ENCODE measurements at regions not wholly inside any gene's neighbourhood (a gene's known extent, or its start where the extent isn't known, plus 50 kb on each side); places are given as distances from the start of the nearest gene placed in this dataset.
"Not testable (repeated sequence)": the region's sequence is repeated elsewhere in the genome, so short reads cannot be mapped to it uniquely, and the experiment has no call there.

GRCh38 chr10:34905200-34905927 is 90.3 kb upstream of the PARD3 start:
- CTCF ChIA-PET, result no interaction called here
- no peak overlapping the region for H3K4me3 Mint-ChIP-seq
- no peaks in the 10 kb centered on the region for H3K9me3 Mint-ChIP-seq
- intact Hi-C loops (cut with micrococcal nuclease), result no loop called here
- POLR2A ChIA-PET, result no interaction called here
- no peaks in the 10 kb centered on the region for H3K27me3 Mint-ChIP-seq
- H3K36me3 Mint-ChIP-seq, result no peaks in the 10 kb centered on the region
- H3K4me1 Mint-ChIP-seq (ENCODE audit: low read depth), result no peaks in the 10 kb centered on the region
- DNase-seq, result no peak
- no peak overlapping the region for H3K27ac Mint-ChIP-seq

DNA sequence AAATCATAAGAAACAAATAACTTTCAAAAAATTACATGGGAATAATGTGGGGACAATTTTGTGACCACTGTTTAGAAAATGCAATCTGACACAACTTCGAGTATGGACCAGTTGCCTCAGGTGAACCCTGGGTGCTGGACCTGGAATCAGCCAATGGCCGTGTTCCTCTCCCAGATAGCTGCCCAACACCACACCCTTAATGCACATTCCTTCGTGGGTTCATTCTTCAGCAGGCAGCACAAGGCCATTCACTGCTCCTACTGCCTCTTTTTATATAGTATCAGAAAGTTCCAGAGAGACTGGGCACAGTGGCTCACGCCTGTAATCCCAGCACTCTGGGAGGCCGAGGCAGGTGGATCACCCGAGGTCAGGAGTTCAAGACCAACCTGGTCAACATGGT is 89.1 kb upstream of the PARD3 start:
- intact Hi-C loops (cut with micrococcal nuclease), result no loop called here
- no peak overlapping the region for H3K4me3 Mint-ChIP-seq
- ChIA-PET CTCF (no interaction called here), POLR2A (no interaction called here)
- H3K27me3 Mint-ChIP-seq, result peaks cover 2% of the 10 kb centered on the region
- no peaks in the 10 kb centered on the region for H3K36me3 Mint-ChIP-seq
- no peaks in the 10 kb centered on the region for H3K4me1 Mint-ChIP-seq (ENCODE audit: low read depth)
- DNase-seq, result no peak
- H3K9me3 Mint-ChIP-seq, result no peaks in the 10 kb centered on the region
- H3K27ac Mint-ChIP-seq, result no peak overlapping the region

DNA sequence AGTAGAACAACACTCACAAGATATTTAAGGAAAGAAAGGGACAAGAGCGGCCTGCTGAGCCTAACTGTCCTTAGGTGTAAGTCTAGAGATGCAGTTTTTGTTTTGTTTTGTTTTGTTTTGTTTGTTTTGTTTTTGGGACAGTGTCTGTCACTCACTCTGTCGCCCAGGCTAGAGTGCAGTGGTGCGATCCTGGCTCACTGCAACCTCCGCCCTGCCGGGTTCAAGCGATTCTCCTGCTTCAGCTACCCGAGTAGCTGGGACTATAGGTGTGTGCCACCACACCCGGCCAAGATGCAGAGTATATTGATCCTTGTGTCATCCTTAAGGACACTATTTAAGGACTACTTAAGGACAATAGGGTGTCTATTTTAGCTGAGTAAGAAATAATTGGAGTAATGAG is 84.1 kb upstream of the PARD3 start:
- no peaks in the 10 kb centered on the region for H3K9me3 Mint-ChIP-seq
- intact Hi-C loops (cut with micrococcal nuclease), result no loop called here
- POLR2A ChIA-PET, result no interaction called here
- no peak overlapping the region for H3K27ac Mint-ChIP-seq
- CTCF ChIA-PET, result interaction anchor here (0.9 kb wide), 1 partner anchor 24 kb away, joined by 4 read pairs; no protein-coding TSS in a partner anchor
- DNase-seq, result no peak
- no peaks in the 10 kb centered on the region for H3K4me1 Mint-ChIP-seq (ENCODE audit: low read depth)
- H3K27me3 Mint-ChIP-seq, result peaks cover 5% of the 10 kb centered on the region
- H3K36me3 Mint-ChIP-seq, result no peaks in the 10 kb centered on the region
- H3K4me3 Mint-ChIP-seq, result no peak overlapping the region

GRCh38 chr10:34895977-34896376 is 80.9 kb upstream of the PARD3 start:
- no peaks in the 10 kb centered on the region for H3K36me3 Mint-ChIP-seq
- POLR2A ChIA-PET, result no interaction called here
- H3K27ac Mint-ChIP-seq, result no peak overlapping the region
- DNase-seq, result no peak
- no peaks in the 10 kb centered on the region for H3K9me3 Mint-ChIP-seq
- CTCF ChIA-PET, result no interaction called here
- H3K4me1 Mint-ChIP-seq (ENCODE audit: low read depth), result no peaks in the 10 kb centered on the region
- intact Hi-C loops (cut with micrococcal nuclease), result no loop called here
- H3K27me3 Mint-ChIP-seq, result peaks cover 5% of the 10 kb centered on the region
- H3K4me3 Mint-ChIP-seq, result no peak overlapping the region

- DNase-seq; H3K36me3 Mint-ChIP-seq; H3K27ac Mint-ChIP-seq; POLR2A ChIA-PET; H3K4me1 Mint-ChIP-seq (ENCODE audit: low read depth); H3K4me3 Mint-ChIP-seq; intact Hi-C loops (cut with micrococcal nuclease); H3K9me3 Mint-ChIP-seq; H3K27me3 Mint-ChIP-seq; CTCF ChIA-PET: not testable (repeated sequence)
Observed at GRCh38 chr10:34895046-34895445, 80.0 kb upstream of the PARD3 start.

GRCh38 chr10:34892521-34892920 is 77.4 kb upstream of the PARD3 start:
- H3K4me3 Mint-ChIP-seq; H3K4me1 Mint-ChIP-seq (ENCODE audit: low read depth); intact Hi-C loops (cut with micrococcal nuclease); CTCF ChIA-PET; H3K9me3 Mint-ChIP-seq; POLR2A ChIA-PET; H3K27me3 Mint-ChIP-seq; H3K27ac Mint-ChIP-seq; DNase-seq; H3K36me3 Mint-ChIP-seq: not testable (repeated sequence)

DNA sequence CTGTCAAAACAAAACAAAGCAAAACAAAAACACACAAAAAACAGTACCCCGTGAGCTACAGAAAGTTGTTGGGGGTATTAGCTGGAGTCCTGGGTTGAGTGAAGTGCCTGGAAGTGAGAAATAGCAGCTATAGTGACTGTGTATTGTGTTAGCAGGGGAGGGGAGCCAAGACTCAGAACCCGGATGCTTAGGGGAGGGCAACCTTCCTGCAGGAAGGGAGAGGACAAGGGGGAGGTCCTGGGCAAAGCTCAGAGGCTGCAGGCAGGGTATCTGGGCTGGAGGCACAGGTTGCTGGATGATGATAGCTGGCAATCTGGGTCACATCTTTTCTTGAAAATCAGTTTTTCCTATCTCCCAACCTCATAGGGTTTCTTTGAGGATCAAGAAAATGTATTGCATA is 75.8 kb upstream of the PARD3 start:
- Mint-ChIP-seq H3K27me3 (peaks cover 1% of the 10 kb centered on the region), H3K4me1 (ENCODE audit: low read depth) (no peaks in the 10 kb centered on the region), H3K4me3 (no peak overlapping the region), H3K36me3 (no peaks in the 10 kb centered on the region), H3K27ac (no peak overlapping the region), H3K9me3 (no peaks in the 10 kb centered on the region)
- ChIA-PET CTCF (no interaction called here), POLR2A (no interaction called here)
- intact Hi-C loops (cut with micrococcal nuclease), result no loop called here
- DNase-seq, result no peak

- Mint-ChIP-seq H3K27me3 (no peaks in the 10 kb centered on the region), H3K4me3 (no peak overlapping the region), H3K9me3 (no peaks in the 10 kb centered on the region), H3K27ac (no peak overlapping the region), H3K36me3 (no peaks in the 10 kb centered on the region), H3K4me1 (ENCODE audit: low read depth) (no peaks in the 10 kb centered on the region)
- ChIA-PET CTCF (no interaction called here), POLR2A (no interaction called here)
- intact Hi-C loops (cut with micrococcal nuclease), result no loop called here
- no peak for DNase-seq
Observed at GRCh38 chr10:34889004-34889869, 74.1 kb upstream of the PARD3 start.

DNA sequence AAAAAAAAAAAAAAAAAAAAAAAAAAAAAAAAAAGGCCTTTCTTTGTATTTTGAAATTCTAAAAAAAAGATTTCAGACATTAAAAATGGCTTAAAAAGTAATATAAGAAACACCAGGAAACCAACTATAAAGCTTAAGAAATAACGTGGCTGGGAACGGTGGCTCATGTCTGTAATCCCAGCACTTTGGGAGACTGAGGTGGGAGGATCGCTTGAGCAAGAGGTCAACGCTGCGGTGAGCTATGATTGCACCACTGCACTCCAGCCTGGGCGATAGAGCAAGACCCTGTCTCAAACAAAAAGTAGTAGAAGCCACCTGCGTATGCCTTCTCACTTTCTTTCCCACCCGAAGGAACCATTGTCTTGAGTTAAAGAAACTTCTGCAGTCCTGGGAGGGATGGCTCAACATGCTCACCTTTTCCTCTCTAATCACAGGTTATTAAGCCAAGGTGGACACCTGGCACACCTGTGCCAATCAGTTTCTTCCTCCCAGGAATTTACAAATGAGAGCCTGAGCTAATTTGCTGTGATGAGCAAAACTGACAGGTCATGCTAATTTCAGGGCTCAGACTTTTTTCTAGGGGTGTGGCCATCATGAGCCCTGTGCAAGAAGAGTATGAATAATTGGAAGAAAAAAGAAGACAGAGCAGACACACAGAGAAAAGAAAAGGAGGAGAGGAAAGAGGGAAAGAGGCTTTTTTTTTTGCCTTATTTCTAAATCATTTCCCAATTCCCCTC is 72.0 kb upstream of the PARD3 start:
- Mint-ChIP-seq H3K27me3 (no peaks in the 10 kb centered on the region), H3K27ac (no peak overlapping the region), H3K4me3 (no peak overlapping the region), H3K36me3 (no peaks in the 10 kb centered on the region), H3K4me1 (ENCODE audit: low read depth) (no peaks in the 10 kb centered on the region), H3K9me3 (no peaks in the 10 kb centered on the region)
- ChIA-PET CTCF (no interaction called here), POLR2A (no interaction called here)
- DNase-seq, result no peak
- intact Hi-C loops (cut with micrococcal nuclease), result no loop called here

DNA sequence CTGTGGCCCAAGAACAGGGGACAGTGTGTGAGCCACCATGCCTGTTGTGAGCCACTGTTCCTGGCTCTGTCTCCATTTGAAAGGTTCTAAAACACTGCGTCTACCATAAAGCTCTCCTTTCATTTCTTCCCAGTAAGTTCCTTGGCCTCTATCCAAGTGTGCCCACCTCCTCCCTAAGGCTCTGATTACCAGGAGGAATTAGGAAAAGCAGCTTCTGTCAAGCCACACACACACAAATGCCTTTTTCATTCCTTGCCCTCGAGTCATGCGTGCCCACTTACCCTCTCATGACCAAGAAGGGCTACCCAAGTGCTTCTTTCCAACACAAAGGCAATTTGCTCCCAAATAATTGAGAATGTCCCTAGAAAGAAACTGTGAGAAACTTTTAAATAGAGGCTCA is 70.8 kb upstream of the PARD3 start:
- H3K27me3 Mint-ChIP-seq, result no peaks in the 10 kb centered on the region
- no peak for DNase-seq
- no peaks in the 10 kb centered on the region for H3K36me3 Mint-ChIP-seq
- intact Hi-C loops (cut with micrococcal nuclease), result no loop called here
- H3K4me3 Mint-ChIP-seq, result no peak overlapping the region
- H3K27ac Mint-ChIP-seq, result no peak overlapping the region
- H3K9me3 Mint-ChIP-seq, result no peaks in the 10 kb centered on the region
- H3K4me1 Mint-ChIP-seq (ENCODE audit: low read depth), result no peaks in the 10 kb centered on the region
- POLR2A ChIA-PET, result no interaction called here
- CTCF ChIA-PET, result no interaction called here

DNA sequence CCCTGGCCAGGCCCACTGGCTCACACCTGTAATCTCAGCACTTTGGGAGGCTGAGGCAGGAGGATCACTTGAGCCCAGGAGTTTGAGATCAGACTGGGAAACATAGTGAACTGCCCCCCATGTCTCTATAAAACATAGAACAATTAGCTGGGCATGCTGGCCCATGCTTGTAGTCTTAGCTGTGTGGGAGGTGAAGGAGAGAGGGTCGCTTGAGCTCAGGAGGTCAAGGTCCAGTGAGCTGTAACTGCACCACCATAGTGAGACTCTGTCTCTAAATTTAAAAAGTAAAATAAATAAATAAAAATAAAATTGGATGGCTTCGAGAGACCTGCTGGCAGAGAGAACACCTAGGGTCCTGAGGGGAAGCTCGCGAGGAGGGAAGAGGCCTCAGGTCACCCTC is 69.9 kb upstream of the PARD3 start:
- H3K4me1 Mint-ChIP-seq (ENCODE audit: low read depth), result no peaks in the 10 kb centered on the region
- no peak overlapping the region for H3K27ac Mint-ChIP-seq
- DNase-seq, result no peak
- POLR2A ChIA-PET, result no interaction called here
- no peaks in the 10 kb centered on the region for H3K27me3 Mint-ChIP-seq
- H3K36me3 Mint-ChIP-seq, result no peaks in the 10 kb centered on the region
- CTCF ChIA-PET, result no interaction called here
- no peaks in the 10 kb centered on the region for H3K9me3 Mint-ChIP-seq
- intact Hi-C loops (cut with micrococcal nuclease), result no loop called here
- H3K4me3 Mint-ChIP-seq, result no peak overlapping the region

- Mint-ChIP-seq H3K36me3 (no peaks in the 10 kb centered on the region), H3K27ac (no peak overlapping the region), H3K4me1 (ENCODE audit: low read depth) (no peaks in the 10 kb centered on the region), H3K4me3 (no peak overlapping the region), H3K27me3 (no peaks in the 10 kb centered on the region), H3K9me3 (no peaks in the 10 kb centered on the region)
- no peak for DNase-seq
- POLR2A ChIA-PET, result no interaction called here
- intact Hi-C loops (cut with micrococcal nuclease), result no loop called here
- CTCF ChIA-PET, result no interaction called here
Observed at GRCh38 chr10:34884272-34884952, 69.3 kb upstream of the PARD3 start.

Data from activated CD4-positive, alpha-beta memory T cell treated with anti-CD3 and anti-CD28 coated beads for 36 hours (primary cell).